Amniotic stem cell (primary cell): ENCODE measurements at regions not wholly inside any gene's neighbourhood (a gene's known extent, or its start where the extent isn't known, plus 50 kb on each side); places are given as distances from the start of the nearest gene placed in this dataset.
"Not testable (repeated sequence)": the region's sequence is repeated elsewhere in the genome, so short reads cannot be mapped to it uniquely, and the experiment has no call there.

Experiments used
- DNase-seq: peaks from one replicate; lab custom pipeline; 2025; lab: John Stamatoyannopoulos, UW

DNA sequence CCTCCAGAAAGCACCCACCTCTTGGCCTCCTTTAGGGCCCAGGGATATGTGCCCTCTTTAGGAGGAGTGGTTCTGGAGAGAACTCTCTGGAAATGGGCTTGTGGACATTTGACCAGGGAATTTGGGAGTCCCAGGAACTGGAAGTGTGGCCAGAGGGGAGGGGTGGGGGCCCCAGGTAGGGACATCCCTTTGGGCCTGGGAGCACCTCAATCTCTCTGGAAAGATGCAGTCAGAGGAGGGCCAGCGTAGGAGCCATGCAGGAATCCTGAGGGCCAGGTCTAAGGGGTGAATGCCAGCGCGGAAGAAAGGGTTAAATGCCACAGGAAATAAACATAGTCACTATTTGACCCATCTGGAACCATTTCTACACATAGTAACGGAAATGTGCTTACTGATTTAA lies 50.3 kb upstream of the ITGA11 start:
- no peak for DNase-seq

DNA sequence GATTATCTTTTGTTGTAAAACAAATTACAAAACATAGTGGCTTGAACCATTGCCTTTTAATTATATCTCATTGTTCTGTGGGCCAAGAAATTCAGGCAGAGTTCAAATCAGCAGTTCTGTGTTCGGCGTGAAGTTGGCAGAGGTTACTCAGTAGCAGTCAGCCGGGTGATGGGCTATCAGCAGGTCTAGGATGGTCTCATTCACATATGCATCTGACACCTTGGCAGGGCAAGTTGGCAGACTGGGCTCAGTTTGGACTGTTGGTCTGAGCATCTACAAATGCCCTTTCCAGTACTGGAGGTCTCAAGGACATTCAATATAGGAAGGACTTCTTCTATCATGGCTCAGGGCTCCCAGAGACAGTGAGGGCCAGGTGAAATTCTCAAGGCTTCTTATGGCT lies 51.2 kb upstream of the ITGA11 start:
- DNase-seq = no peak

DNA sequence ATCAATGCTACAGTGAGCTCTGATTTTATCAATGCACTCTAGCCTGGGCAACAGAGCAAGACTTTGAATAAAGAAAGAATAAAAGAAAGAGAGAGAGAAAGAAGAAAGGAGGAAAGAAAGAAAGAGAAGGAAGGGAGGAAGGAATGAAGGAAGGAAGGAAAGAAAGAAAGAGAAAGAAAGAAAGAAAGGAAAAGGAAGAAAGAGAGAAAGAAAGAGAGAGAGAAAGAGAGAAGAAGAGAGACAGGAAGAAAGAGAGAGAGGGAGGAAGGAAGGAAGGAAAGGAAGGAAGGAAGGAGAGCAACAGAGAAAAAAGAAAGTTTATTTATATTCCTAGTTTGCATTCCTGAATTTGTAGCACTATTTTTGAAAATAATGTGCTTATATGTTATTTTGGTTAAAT lies 52.3 kb upstream of the ITGA11 start:
- DNase-seq = no peak

DNA sequence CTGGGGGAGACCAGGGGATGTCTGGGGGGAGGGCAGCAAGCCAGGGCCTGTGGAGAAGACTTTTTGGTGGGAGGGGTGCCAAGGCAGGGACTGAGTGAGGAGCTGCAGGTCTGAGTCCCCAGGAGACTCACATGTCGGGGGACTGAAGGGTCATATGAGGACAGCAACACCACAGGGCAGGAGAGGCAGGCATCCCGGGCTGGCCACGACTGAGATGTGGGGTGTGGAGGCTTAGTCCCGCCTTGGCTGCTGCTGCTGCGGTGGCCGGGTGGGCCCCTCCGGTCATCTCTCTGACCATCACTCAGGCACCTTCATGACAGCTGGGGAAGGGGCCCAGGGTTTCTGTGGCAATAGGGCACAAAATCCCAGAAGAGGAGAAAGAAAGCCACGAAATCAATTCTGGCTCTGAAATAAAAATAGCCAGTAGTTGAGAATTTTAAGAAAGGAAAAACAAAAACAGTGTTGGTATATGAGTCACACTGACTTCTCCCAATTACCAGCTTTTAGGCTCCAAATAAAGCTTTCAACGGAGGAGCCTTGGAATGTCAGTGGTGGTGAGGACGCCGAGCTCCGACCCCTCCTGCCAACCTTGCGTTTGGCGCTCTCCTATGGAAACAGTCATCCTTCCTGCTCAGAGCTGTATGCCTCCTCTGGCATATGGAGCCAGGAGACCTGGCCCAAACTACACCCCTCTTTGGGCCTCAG lies 52.9 kb upstream of the ITGA11 start:
- peak; percentile 44 for DNase-seq

DNA sequence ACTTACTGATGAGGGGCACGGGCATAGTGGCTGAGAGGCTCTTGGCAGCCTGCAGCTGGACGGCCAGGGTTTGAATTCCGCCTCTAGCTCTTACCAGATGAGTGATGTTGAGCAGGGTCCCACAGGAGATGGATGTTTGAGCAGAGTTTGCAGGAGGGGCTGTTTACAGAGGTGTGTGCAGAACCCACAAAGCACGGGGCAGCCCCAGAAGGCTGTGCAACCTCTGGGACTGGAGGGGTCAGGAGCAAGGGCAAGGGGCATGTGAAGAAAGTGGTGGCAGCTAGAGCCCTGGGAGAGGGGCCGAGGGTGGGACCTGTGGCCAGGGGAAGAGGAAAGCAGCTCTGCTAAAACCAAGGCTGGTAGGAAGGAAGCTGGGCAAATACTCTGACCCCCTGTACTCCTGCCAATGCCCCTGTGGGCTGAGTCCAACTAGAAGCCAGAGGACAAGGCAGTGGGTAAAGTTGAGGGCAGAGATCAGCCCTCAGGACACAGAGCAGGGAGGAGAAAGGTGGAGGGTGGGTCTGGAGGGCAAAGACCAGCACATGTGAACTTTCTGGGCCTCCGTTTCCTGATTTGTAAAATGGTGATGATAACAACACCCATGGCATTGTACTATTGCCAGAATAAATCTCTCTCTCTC lies 53.9 kb upstream of the ITGA11 start:
- DNase-seq = no peak

DNA sequence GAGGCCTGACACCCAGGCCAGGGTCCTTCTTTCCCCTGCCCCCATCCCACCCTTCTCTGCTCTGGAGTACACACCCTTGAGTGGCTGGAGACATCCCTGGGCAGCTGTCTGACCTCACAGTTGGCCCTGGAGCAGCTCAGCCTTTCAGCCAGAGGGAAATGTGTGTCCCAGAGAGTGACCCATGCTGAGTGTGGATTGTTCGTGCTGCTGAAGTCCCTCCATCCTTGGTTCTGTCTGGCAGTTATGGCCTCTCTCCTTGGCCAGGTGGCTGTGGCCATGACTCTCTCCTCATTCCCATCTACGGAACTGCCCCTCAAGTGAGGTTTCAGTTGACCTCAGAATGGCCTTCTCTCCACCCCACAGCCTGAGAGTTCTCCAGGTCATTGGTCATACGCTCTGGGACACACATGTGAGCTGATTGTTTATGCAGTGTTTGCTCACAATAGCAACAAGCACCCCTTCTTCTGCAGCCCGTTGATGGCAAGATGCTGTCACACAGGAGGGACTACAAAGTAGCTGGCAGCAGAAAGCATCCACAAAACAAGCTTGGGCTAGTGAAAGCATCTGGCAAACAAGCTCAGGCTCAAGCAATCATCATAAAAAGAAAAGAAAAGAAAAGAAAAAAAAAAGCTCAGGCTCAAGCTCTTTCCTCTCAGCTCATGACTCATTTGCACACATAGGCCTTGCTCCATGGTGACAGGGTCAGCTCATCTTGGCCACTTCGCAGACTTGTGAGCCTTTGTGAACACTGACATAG lies 55.3 kb upstream of the ITGA11 start:
- DNase-seq = no peak

DNA sequence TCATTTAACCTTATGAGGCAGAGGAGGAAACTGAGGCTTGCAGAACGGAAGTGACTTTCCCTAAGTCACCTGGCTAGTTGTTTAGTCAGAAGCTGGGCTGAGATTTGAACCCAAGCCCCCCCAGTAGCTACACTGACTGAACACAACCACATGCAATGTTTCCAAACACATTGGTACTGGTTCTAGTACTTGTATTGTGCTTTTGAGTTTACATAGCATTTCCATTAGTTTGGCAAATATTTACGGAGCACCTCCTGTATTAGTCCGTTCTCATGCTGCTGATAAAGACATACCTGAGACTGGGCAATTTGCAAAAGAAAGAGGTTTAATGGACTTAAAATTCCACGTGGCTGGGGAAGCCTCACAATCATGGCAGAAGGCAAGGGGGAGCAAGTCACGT lies 56.3 kb upstream of the ITGA11 start:
- no peak for DNase-seq

DNA sequence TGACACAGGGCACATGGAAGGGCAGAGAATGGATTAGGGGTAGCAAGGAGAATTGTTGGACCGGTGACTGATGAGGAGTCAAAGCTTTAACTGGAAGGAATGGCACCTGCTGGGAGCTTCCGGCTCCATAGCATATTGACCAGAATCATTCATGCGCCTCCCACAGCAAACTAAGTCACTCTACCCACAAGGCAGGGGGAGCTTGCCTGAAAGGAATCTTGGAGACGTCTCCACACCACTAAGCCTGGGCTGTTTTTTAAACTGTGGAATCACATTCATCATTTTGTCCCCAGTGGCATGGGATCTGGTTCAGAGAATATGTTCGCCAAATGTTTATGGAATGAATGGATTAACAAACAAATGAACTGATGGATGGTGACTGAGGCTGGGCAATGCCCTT lies 57.0 kb upstream of the ITGA11 start:
- no peak for DNase-seq

DNA sequence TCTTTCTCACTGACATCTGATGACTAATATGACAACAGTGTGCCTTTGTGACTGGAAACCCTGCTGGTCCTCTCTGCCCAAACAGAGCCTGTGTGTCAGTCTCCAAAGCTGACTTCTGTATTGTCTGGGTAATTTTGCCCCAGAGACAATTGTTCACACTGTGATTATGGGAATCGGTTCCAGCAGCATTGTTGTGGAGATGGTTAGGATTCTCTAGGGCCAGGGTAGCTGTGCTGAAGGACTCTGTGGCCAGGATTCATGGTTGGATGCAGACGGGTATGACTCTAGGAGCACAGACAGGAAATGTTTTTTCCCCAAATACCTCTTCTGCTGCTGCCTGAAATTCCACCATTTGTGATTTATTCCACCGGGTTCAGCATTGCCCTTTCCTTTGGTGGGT lies 57.5 kb upstream of the ITGA11 start:
- no peak for DNase-seq

DNA sequence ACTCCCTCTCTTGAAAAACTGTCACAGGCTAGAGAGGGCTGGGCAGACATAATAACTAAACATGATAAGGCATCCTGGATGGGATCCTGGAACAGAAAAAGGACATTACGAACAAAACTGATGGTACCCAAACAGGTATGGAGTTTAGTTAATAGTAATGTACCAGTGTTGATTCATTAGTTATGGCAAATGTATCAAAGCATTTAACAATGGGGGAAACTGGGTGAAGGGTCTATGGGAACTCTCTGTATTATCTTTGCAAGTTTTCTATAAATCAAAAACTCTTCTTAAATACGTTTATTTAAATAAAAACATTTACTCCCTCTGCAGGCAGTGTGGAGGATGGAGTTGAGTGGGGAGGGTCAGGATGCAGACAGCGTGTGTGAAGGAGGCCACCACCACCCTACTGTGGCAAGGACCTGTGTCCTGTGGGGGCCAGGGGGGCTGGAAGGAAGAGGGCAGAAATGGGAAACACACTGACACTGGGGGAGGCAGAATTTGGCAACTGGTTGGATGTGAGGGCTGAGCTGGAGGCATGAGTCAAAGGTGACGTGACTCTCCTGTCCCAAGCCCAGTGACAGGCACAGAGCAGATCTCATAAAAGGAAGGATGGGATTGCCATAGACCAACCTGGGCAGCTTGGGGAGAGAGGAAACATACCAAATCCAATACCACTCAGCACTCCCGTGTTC lies 59.6 kb upstream of the ITGA11 start:
- DNase-seq = no peak

DNA sequence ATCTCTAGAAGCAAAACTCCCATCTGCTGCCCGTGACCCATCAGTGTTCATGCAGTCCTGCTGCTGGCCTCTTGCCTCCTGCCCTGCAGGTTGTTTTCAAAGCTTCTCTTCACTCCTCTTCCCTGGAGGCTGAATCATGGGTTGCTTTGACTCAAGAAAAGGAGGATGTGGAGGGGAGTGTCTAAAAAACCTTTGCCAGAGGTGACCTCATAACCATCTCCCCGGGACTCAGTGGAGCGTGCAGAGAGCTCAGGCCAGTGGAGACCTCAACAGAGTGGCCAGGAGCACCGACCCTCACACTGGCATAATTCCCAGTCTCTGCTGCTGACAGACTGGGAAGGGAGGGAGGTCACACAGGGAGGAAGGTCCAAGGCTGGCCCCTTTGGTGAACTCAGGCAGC lies 60.9 kb upstream of the ITGA11 start:
- no peak for DNase-seq

DNA sequence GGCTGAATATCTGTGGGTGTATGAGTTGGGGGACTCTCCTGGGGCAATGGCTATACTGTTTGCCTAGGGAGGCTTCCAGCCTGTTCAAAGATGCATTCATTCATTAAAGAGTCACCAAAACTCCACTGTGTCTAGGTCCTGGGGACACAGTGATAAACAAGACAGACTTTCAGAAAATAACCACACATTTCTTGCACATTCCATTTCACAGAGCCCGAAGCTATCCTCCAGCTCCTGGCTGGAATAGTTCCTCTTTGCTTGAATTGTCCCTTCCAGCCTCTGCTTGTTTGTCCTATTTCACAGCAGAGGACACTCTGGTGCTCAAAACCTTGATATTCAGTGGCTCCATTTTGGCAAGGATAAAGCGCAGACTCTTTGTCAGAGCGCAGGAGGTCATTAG lies 61.7 kb upstream of the ITGA11 start:
- DNase-seq = no peak

DNA sequence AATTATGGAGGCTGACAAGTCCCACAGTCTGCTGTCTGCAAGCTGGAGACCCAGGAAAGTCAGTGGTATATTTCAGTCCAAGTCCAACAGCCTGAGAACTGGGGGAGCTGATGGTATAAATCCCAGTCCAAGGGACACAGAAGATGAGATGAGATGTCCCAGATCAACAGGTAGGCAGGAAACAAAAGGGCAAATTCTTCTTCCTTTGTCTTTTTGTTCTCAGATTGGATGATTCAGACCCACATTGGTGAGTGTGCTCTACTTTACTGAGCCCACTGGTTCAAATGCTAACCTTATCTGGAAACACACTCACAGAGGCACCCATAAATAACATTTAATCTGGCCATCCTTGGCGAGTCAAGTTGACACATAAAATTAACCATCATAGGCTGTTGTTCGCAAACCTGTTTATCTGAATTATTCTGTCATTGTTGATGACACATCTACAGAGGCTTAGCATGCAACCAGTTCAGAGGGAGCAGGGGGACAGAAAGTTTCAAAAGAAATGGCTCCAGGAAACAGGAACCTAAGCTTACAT lies 62.7 kb upstream of the ITGA11 start:
- no peak for DNase-seq

DNA sequence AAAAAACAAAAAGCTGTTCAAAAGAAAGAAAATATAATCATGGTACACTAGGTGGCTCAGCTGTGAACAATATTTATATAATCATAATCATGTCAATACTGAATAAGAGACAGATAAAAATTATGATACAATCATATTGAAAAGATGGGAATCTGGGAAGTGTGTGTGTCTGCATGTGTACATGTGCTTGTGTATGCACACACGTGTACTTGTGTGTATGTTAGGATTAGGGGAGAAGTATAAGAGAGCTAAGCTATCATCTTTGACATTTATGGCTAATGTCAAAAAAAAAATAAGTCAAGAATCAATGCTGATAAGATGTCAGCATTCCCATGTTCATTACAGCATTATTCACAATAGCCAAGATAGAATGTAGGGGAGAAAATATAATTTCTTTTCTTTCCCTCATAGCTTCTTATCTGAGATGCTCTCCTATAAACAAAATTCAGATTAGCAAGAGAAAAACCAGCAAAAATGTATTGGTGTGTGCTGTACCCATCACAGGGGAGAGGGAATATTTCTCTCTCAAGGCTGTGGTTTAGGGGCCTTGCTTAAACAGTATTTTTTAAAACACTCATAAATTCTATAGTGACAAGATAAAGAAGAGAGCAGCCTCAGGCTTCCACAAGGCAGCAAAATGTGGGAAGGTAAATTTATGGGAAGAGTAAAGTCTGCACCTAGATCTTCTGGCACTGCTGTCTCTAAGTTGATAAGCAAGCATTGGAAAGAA lies 63.4 kb upstream of the ITGA11 start:
- DNase-seq = no peak

DNA sequence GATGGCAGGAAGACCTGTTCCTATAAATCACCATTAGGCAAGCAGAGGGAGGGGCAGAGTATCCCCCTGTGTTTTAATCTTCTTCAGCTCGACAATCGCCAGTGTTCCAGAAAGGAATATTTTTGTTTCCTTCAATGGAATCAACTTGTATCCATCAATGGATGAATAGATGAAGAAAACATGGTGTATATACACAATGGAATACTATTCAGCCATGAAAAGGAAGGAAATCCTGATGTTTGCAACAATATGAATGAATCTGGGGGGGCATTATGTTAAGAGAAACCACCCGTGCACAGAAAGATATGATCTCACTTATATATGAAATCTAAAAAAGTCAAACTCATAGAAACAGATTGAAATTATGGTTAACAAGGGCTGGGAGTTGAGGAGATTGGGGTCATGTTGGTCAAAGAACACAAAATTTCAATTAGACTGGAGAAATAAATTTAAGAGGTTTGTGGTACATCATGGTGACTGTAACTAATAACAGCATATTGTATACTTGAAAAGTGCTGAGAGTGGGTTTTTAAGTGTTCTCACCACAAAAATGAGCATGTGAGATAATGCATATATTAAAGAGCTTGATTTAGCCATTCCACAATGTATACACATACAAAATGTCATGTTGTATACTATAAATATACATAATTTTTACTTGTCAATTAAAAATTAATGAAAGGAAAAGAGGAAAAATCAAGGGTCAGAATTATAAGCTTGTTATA lies 64.2 kb upstream of the ITGA11 start:
- no peak for DNase-seq

DNA sequence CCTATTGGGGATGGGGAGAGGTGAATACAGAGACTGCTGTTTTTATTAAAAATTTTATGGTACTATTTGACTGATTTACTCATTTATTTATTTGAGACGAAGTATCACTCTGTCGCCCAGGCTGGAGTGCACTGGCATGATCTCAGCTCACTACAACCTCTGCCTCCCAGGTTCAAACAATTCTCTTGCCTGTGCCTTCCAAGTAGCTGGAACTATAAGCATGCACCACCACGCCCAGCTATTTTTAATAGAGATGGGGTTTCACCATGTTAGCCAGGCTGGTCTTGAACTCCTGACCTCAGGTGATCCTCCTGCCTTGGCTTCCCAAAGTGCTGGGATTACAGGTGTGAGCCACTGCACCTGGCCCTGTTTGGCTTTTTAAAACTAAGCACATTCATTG lies 64.8 kb upstream of the ITGA11 start:
- DNase-seq = not testable (repeated sequence)

DNA sequence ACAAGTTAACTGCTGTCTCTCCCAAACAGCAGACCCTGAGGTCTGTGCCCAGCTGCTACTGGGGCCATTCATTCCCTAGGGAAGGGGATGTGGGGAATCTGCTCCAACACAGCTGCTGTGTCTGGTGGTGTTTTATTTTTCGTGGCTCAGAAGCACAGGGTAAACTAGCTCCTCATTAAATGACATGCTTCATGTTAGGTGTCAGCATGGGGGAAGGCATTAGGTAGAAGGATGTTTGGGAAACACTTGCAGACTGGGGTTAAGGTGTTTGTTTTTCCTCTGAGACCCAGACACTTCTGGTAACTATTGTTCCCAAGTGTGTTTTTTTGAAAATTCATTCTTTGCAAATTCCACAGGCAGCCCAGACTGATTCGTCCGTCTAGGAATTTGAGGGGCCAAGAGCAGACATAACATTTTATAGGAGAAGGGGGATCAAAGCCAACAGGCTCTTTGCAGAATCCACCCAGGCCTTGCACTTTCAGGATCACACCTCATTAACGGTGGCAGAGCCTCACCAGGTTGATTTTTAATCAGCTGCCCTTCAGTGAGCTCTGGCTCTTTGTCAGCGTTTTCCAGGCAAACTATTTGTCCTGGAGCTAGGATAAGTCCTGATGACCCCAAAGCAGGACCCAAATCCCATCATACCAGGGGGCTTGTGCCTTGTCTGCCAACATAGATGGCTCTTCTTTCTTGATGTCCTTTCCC lies 65.4 kb upstream of the ITGA11 start:
- no peak for DNase-seq

DNA sequence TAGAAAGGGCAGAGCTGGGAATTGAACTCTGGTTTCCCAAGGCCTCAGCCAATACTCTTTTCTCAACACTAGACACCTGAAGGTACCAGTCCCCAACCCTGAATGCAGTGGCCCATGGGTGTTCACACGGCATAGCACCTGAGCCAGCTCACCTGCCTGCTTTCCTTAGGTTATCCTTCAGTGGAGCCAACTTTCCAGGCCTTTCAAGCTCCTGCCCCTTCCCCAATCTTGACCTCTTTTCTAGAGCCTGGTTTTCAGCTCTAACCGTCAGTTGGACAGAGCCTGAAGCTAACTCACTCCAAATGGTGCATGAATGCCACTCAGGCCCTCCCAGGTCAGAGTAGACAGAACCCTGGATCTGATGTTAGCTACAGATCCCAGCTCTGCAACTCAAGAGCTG lies 66.1 kb upstream of the ITGA11 start:
- no peak for DNase-seq

DNA sequence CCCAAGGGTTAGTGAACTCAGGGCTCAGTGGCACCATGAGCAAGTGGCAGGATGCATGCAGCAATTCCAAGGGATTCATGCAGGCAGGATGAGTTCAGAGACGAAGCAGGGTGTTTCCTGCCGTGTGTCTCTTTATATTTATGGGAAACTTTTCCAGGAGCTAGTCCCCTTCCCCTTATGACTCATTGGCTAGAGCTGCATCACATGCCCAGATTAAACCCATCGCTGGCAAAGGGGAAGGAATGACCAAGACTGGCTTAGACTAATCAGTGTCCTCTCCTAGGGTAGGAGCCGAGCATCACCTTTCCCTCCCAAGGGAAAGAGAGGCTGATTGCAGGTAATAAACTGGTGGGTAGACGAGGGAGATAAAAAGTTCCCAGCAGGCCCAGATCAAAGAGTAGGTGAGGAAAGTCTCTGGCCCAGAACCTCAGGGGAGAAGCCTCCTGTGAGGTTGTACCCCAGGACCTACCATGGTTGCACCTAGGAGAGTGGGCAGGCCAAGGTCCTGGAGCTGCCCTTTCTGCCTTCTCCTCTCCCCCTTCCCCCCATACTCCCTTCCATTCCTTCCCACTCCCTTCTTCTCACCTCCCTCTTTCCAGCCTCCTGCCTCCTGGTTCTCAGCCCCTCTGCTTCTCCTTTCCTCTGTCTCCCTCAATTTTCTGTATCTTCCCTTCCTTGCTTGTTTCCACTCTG lies 67.8 kb upstream of the ITGA11 start:
- DNase-seq = no peak
